Keratinocyte (primary cell): ENCODE measurements at regions not wholly inside any gene's neighbourhood (a gene's known extent, or its start where the extent isn't known, plus 50 kb on each side); places are given as distances from the start of the nearest gene placed in this dataset.

Source experiments
- EZH2 ChIP-seq: IDR thresholded peaks from one replicate; pipeline ENCODE4 v1.6.1; 2012; ENCODE audit warnings: inconsistent platforms, mild to moderate bottlenecking, low read length, moderate library complexity
- TF ChIP-seq, protein P1 (sequence below), 3 experiments: IDR thresholded peaks in 1 of 3; conservative IDR thresholded peaks in 1 of 3; optimal IDR thresholded peaks in 1 of 3; 2 replicates in 2 of 3; 3 replicates in 1 of 3; pipeline versions ENCODE3 to v1.5.1; 2011; ENCODE audit warnings: low read length in 3 of 3, mild to moderate bottlenecking in 3 of 3, moderate library complexity in 2 of 3, control low read depth in 1 of 3, inconsistent platforms in 1 of 3; ENCODE audit not compliant: insufficient read depth in 2 of 3; ENCODE audit errors: extremely low read depth in 1 of 3

DNA sequence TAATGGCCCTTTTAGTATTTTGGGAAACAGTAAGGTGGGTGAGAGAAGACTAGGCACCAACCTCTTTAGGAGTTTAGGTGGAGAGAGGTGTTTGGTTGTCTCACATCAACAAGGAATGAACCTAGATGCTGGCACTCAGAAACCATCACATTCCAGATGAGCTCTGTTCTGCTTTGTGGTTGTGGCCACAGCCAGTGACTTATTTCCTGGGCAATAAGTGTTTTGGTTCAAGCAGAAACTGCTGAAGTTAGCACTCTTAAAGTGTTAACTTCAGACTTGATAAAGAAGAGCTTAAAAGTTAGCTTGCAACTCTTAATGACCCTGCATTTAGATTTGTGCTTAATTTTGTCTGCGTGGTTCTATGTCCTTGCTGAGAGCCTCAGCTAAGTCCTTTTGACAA lies 929.2 kb downstream of the SLC4A3 start:
- TF ChIP-seq, protein P1, sequence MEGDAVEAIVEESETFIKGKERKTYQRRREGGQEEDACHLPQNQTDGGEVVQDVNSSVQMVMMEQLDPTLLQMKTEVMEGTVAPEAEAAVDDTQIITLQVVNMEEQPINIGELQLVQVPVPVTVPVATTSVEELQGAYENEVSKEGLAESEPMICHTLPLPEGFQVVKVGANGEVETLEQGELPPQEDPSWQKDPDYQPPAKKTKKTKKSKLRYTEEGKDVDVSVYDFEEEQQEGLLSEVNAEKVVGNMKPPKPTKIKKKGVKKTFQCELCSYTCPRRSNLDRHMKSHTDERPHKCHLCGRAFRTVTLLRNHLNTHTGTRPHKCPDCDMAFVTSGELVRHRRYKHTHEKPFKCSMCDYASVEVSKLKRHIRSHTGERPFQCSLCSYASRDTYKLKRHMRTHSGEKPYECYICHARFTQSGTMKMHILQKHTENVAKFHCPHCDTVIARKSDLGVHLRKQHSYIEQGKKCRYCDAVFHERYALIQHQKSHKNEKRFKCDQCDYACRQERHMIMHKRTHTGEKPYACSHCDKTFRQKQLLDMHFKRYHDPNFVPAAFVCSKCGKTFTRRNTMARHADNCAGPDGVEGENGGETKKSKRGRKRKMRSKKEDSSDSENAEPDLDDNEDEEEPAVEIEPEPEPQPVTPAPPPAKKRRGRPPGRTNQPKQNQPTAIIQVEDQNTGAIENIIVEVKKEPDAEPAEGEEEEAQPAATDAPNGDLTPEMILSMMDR (optimal IDR thresholded peaks at IDR 0.05 in 1 of 3, IDR thresholded peaks at IDR 0.05 in 1 of 3, conservative IDR thresholded peaks at IDR 0.05 in 1 of 3; ENCODE audit: extremely low read depth in 1 of 3, insufficient read depth in 2 of 3, low read length in 3 of 3) = no peak
- TF ChIP-seq EZH2 = no peak
